Prostate gland (tissue), 2 donors: ENCODE measurements at regions not wholly inside any gene's neighbourhood (a gene's known extent, or its start where the extent isn't known, plus 50 kb on each side); places are given as distances from the start of the nearest gene placed in this dataset.

Source experiments
- DNase-seq: peaks from one replicate; pipeline ENCODE4 v3.0.0-alpha.2; 2019; ENCODE audit warnings: low spot score
- H3K27ac ChIP-seq, 2 donors: fragments of 200-600 bp; sonication (generic); 2 replicates each; pipeline ENCODE4 v1.5.1; 2017 to 2019
- H3K27me3 ChIP-seq: fragments of 200-600 bp; sonication (generic); replicated peaks from 2 replicates; pipeline ENCODE4 v1.5.1; 2019; ENCODE audit not compliant: insufficient read depth
- H3K36me3 ChIP-seq, 2 donors: fragments of 200-600 bp; sonication (generic); 1 replicate in 1 of 2; 2 replicates in 1 of 2; pipeline versions ENCODE4 v1.5.1 to v1.8.1; 2017 to 2019
- H3K4me1 ChIP-seq: fragments of 200-600 bp; sonication (generic); replicated peaks from 2 replicates; pipeline ENCODE4 v1.5.1; 2019
- H3K4me3 ChIP-seq, 2 donors: fragments of 200-600 bp; sonication (generic); 2 replicates each; pipeline ENCODE4 v1.5.1; 2017 to 2019
- H3K9me3 ChIP-seq: fragments of 200-600 bp; sonication (generic); 2 replicates; pipeline ENCODE4 v1.5.1; 2017
- CTCF ChIP-seq, 4 experiments: fragments of 200-600 bp in 2 of 4; fragments of 450-650 bp in 2 of 4; sonication (generic) in 2 of 4; IDR thresholded peaks; 1 replicate in 3 of 4; 2 replicates in 1 of 4; pipeline ENCODE4 v1.5.1; 2016 to 2019; ENCODE audit warnings: antibody characterized with exemption in 4 of 4, mild to moderate bottlenecking in 2 of 4, moderate library complexity in 2 of 4
- POLR2A ChIP-seq: fragments of 450-650 bp; IDR thresholded peaks from one replicate; pipeline ENCODE4 v1.6.1; 2016; ENCODE audit warnings: antibody characterized with exemption, mild to moderate bottlenecking
- POLR2AphosphoS5 ChIP-seq: sonication (generic); formaldehyde crosslinking; IDR thresholded peaks from one replicate; pipeline ENCODE4 v1.6.1; 2017; ENCODE audit warnings: antibody characterized with exemption
- WGBS: methylation state at CpG from one replicate; pipeline ENCODE4 v1.1.5; 2018; 5-methylcytosine and 5-hydroxymethylcytosine counted together
- intact Hi-C: fragments of 100-400 bp; cut with DNase I; formaldehyde crosslinking; loops from one replicate; pipeline ENCODE4 v1.14.2; 2022

GRCh38 chr6:112806163-112806865 is 459.2 kb downstream of the RFPL4B start:
- Histone ChIP-seq H3K4me1 (no peaks in the 10 kb centered on the region), H3K4me3 (no peak overlapping the region), H3K36me3 (no peaks in the 10 kb centered on the region), H3K27me3 (no peaks in the 10 kb centered on the region), H3K9me3 (no peaks in the 10 kb centered on the region), H3K27ac (no peak overlapping the region)
- DNase-seq: no peak
- TF ChIP-seq CTCF (IDR thresholded peaks at IDR 0.05) (no peak), POLR2AphosphoS5 (no peak), POLR2A (no peak)
- 90% methylated on average over 4 of the region's 4 CpGs for WGBS
- intact Hi-C loops: no loop called here

GRCh38 chr6:112821476-112821875 is 474.3 kb downstream of the RFPL4B start:
- 66% methylated on average over 1 of the region's 1 CpG for WGBS
- no peak for DNase-seq
- Histone ChIP-seq H3K36me3 (no peaks in the 10 kb centered on the region), H3K4me1 (no peaks in the 10 kb centered on the region), H3K4me3 (no peak overlapping the region), H3K27me3 (no peaks in the 10 kb centered on the region), H3K27ac (no peak overlapping the region), H3K9me3 (no peaks in the 10 kb centered on the region)
- intact Hi-C loops: no loop called here
- TF ChIP-seq POLR2AphosphoS5 (no peak), POLR2A (no peak), CTCF (IDR thresholded peaks at IDR 0.05) (no peak)

- intact Hi-C loops: no loop called here
- no peak overlapping the region for H3K27ac ChIP-seq
- no peaks in the 10 kb centered on the region for H3K4me1 ChIP-seq
- no peaks in the 10 kb centered on the region for H3K36me3 ChIP-seq
- WGBS: 69% methylated on average over 2 of the region's 2 CpGs
- TF ChIP-seq POLR2A: no peak
- TF ChIP-seq CTCF (IDR thresholded peaks at IDR 0.05): no peak
- no peak for TF ChIP-seq POLR2AphosphoS5
- no peaks in the 10 kb centered on the region for H3K9me3 ChIP-seq
- H3K4me3 ChIP-seq: no peak overlapping the region
- DNase-seq: no peak
- no peaks in the 10 kb centered on the region for H3K27me3 ChIP-seq
These were observed 475.6 kb downstream of the RFPL4B start for GRCh38 chr6:112822769-112823168.

GRCh38 chr6:112827793-112828192 is 480.7 kb downstream of the RFPL4B start:
- no peak for TF ChIP-seq CTCF (IDR thresholded peaks at IDR 0.05)
- TF ChIP-seq POLR2A: no peak
- TF ChIP-seq POLR2AphosphoS5: no peak
- H3K9me3 ChIP-seq: no peaks in the 10 kb centered on the region
- no peak overlapping the region for H3K4me3 ChIP-seq
- intact Hi-C loops: no loop called here
- no peaks in the 10 kb centered on the region for H3K4me1 ChIP-seq
- no peaks in the 10 kb centered on the region for H3K27me3 ChIP-seq
- whole genome bisulfite sequencing: 34% methylated on average over 2 of the region's 2 CpGs
- DNase-seq: no peak
- H3K27ac ChIP-seq: no peak overlapping the region
- H3K36me3 ChIP-seq: no peaks in the 10 kb centered on the region

- TF ChIP-seq POLR2AphosphoS5: no peak
- no peak for TF ChIP-seq CTCF (IDR thresholded peaks at IDR 0.05)
- TF ChIP-seq POLR2A: no peak
- H3K27me3 ChIP-seq: no peaks in the 10 kb centered on the region
These were observed 483.9 kb downstream of the RFPL4B start for GRCh38 chr6:112831022-112831421.

More at GRCh38 chr6:112831022-112831421, 483.9 kb downstream of the RFPL4B start:
- no peak overlapping the region for H3K4me3 ChIP-seq
- no peaks in the 10 kb centered on the region for H3K4me1 ChIP-seq
- no peak overlapping the region for H3K27ac ChIP-seq
- 43% methylated on average over 1 of the region's 1 CpG for WGBS
- H3K9me3 ChIP-seq: no peaks in the 10 kb centered on the region
- DNase-seq: no peak
- no peaks in the 10 kb centered on the region for H3K36me3 ChIP-seq
- intact Hi-C loops: no loop called here
